IMR-90 (cell line): ENCODE measurements at regions not wholly inside any gene's neighbourhood (a gene's known extent, or its start where the extent isn't known, plus 50 kb on each side); places are given as distances from the start of the nearest gene placed in this dataset.

Source experiments
- ATAC-seq: fragments of 200-7000 bp; cut with Tn5 transposase; 2 replicates; pipeline ENCODE4 v1.9.1; 2020; ENCODE audit warnings: low read depth, mild to moderate bottlenecking, moderate library complexity
- BruUV-seq: library from RNA; stranded (reverse); fragments of 400-500 nt; replicated peaks from 2 replicates; lab custom pipeline; 2021; lab: Mats Ljungman, UMichigan
- CTCF ChIA-PET: fragments of 300-600 bp; formaldehyde crosslinking; extraction: SDS; loops from one replicate; lab custom pipeline; 2021; ENCODE audit warnings: antibody characterized with exemption; lab: Yijun Ruan, JAX
- POLR2A ChIA-PET: fragments of 300-600 bp; sonication (Branson Sonifier 250); formaldehyde crosslinking; loops from one replicate; lab custom pipeline; 2022; ENCODE audit warnings: antibody characterized with exemption; ENCODE audit not compliant: unreplicated experiment; lab: Charles Lee
- DNase-seq: peaks from one replicate; pipeline ENCODE4 v3.0.0; 2013
- H2AFZ ChIP-seq: replicated peaks from 2 replicates; pipeline ENCODE3; 2013; ENCODE audit warnings: low read length, mild to moderate bottlenecking; ENCODE audit not compliant: poor library complexity
- H2AK5ac ChIP-seq: 2 replicates; pipeline ENCODE4 v1.6.1; 2013; ENCODE audit warnings: low read depth, low read length, inconsistent platforms
- H2AK9ac ChIP-seq: replicated peaks from 2 replicates; pipeline ENCODE3; 2013; ENCODE audit warnings: mild to moderate bottlenecking, low read depth, low read length, moderate library complexity; ENCODE audit not compliant: poor library complexity
- H2BK120ac ChIP-seq: 2 replicates; pipeline ENCODE4 v1.6.1; 2013; ENCODE audit warnings: low read depth, low read length, inconsistent platforms
- H2BK15ac ChIP-seq: 3 replicates; pipeline ENCODE4 v1.6.1; 2013; ENCODE audit warnings: low read depth, low read length, inconsistent platforms
- H2BK20ac ChIP-seq: 2 replicates; pipeline ENCODE4 v1.6.1; 2013; ENCODE audit warnings: low read depth, mild to moderate bottlenecking, inconsistent platforms, low read length, moderate library complexity
- H2BK5ac ChIP-seq: 2 replicates; pipeline ENCODE4 v1.6.1; 2013; ENCODE audit warnings: mild to moderate bottlenecking, low read depth, low read length, inconsistent platforms; ENCODE audit not compliant: poor library complexity, severe bottlenecking
- H3K14ac ChIP-seq: replicated peaks from 2 replicates; pipeline ENCODE4 v1.6.1; 2013; ENCODE audit warnings: low read depth, low read length, inconsistent platforms
- H3K18ac ChIP-seq: 2 replicates; pipeline ENCODE4 v1.6.1; 2013; ENCODE audit warnings: low read depth, low read length, control low read depth
- H3K23ac ChIP-seq: 2 replicates; pipeline ENCODE4 v1.6.1; 2013; ENCODE audit warnings: low read depth, low read length, inconsistent platforms
- H3K27ac ChIP-seq: 2 replicates; pipeline ENCODE4 v1.5.1; 2013; ENCODE audit warnings: mild to moderate bottlenecking, control low read depth, low read length; ENCODE audit not compliant: insufficient read depth
- H3K27me3 ChIP-seq: 2 replicates; pipeline ENCODE4 v1.6.1; 2013; ENCODE audit warnings: low read length; ENCODE audit not compliant: control insufficient read depth, insufficient read depth
- H3K36me3 ChIP-seq: 2 replicates; pipeline ENCODE4 v1.6.1; 2013; ENCODE audit warnings: low read length, mixed read lengths; ENCODE audit not compliant: control insufficient read depth, insufficient read depth
- H3K4ac ChIP-seq: 2 replicates; pipeline ENCODE4 v1.6.1; 2013; ENCODE audit warnings: low read depth, low read length, inconsistent platforms
- H3K4me1 ChIP-seq: 2 replicates; pipeline ENCODE4 v1.6.1; 2013; ENCODE audit warnings: low read length, mixed read lengths; ENCODE audit not compliant: control insufficient read depth, insufficient read depth
- H3K4me2 ChIP-seq: 2 replicates; pipeline ENCODE4 v1.6.1; 2013; ENCODE audit warnings: low read depth, mild to moderate bottlenecking, control low read depth, low read length, moderate library complexity
- H3K4me3 ChIP-seq: 2 replicates; pipeline ENCODE4 v1.5.1; 2013; ENCODE audit warnings: low read depth, mild to moderate bottlenecking, control low read depth, low read length, moderate library complexity; ENCODE audit not compliant: insufficient read depth
- H3K56ac ChIP-seq: 2 replicates; pipeline ENCODE4 v1.6.1; 2013; ENCODE audit warnings: low read length, inconsistent platforms; ENCODE audit not compliant: insufficient read depth; ENCODE audit errors: extremely low read depth
- H3K79me1 ChIP-seq, 2 experiments: 2 replicates each; pipeline ENCODE4 v1.6.1; 2013; ENCODE audit warnings: low read length in 2 of 2, inconsistent platforms in 1 of 2, low read depth in 1 of 2
- H3K9ac ChIP-seq: 2 replicates; pipeline ENCODE4 v1.6.1; 2013; ENCODE audit warnings: low read depth, low read length, control low read depth
- H3K9me1 ChIP-seq: 2 replicates; pipeline ENCODE4 v1.6.1; 2013; ENCODE audit warnings: low read length, inconsistent platforms; ENCODE audit not compliant: insufficient read depth
- H3K9me3 ChIP-seq: 2 replicates; pipeline ENCODE4 v1.6.1; 2013; ENCODE audit warnings: low read length; ENCODE audit not compliant: control insufficient read depth, insufficient read depth
- H4K20me1 ChIP-seq: 2 replicates; pipeline ENCODE4 v1.6.1; 2013; ENCODE audit warnings: low read length, inconsistent platforms; ENCODE audit not compliant: insufficient read depth
- H4K5ac ChIP-seq: 2 replicates; pipeline ENCODE4 v1.6.1; 2013; ENCODE audit warnings: mild to moderate bottlenecking, low read depth, low read length, control low read depth
- H4K8ac ChIP-seq, 2 experiments: 2 replicates each; pipeline ENCODE4 v1.6.1; 2013; ENCODE audit warnings: low read depth in 2 of 2, low read length in 2 of 2, control low read depth in 1 of 2, inconsistent platforms in 1 of 2
- H4K91ac ChIP-seq: 2 replicates; pipeline ENCODE4 v1.6.1; 2013; ENCODE audit warnings: low read depth, low read length, inconsistent platforms; ENCODE audit not compliant: insufficient read depth
- BHLHE40 ChIP-seq: fragments of 150-350 bp; IDR thresholded peaks from 2 replicates; pipeline ENCODE4 v1.6.1; 2016; ENCODE audit warnings: mild to moderate bottlenecking, low read depth, low read length
- CEBPB ChIP-seq: IDR thresholded peaks from 2 replicates; pipeline ENCODE4 v1.6.1; 2012; ENCODE audit warnings: low read depth, low read length, improper control_type of control experiment
- CHD1 ChIP-seq: IDR thresholded peaks from 2 replicates; pipeline ENCODE4 v1.6.1; 2012; ENCODE audit warnings: low read depth, low read length, improper control_type of control experiment
- FOS ChIP-seq: fragments of 150-350 bp; IDR thresholded peaks from 2 replicates; pipeline ENCODE4 v1.6.1; 2016; ENCODE audit warnings: low read depth, low read length
- MAFK ChIP-seq: IDR thresholded peaks from 2 replicates; pipeline ENCODE4 v1.6.1; 2012; ENCODE audit warnings: low read depth, low read length, improper control_type of control experiment
- MAZ ChIP-seq: IDR thresholded peaks from 2 replicates; pipeline ENCODE4 v1.6.1; 2012; ENCODE audit warnings: low read depth, mild to moderate bottlenecking, low read length, improper control_type of control experiment, moderate library complexity, borderline replicate concordance
- MXI1 ChIP-seq: IDR thresholded peaks from 2 replicates; pipeline ENCODE4 v1.6.1; 2012; ENCODE audit warnings: low read depth, mild to moderate bottlenecking, low read length, moderate library complexity, borderline replicate concordance
- NFE2L2 ChIP-seq: fragments of 150-350 bp; IDR thresholded peaks from 2 replicates; pipeline ENCODE4 v1.6.1; 2016; ENCODE audit warnings: low read depth, mild to moderate bottlenecking, low read length
- POLR2A ChIP-seq: IDR thresholded peaks from 2 replicates; pipeline ENCODE4 v1.6.1; 2012; ENCODE audit warnings: mild to moderate bottlenecking, low read depth, low read length
- RAD21 ChIP-seq: IDR thresholded peaks from 2 replicates; pipeline ENCODE4 v1.6.1; 2012; ENCODE audit warnings: low read length, improper control_type of control experiment
- RCOR1 ChIP-seq: IDR thresholded peaks from 2 replicates; pipeline ENCODE4 v1.6.1; 2012; ENCODE audit warnings: mild to moderate bottlenecking, low read length, improper control_type of control experiment; ENCODE audit not compliant: insufficient replicate concordance
- RFX5 ChIP-seq: IDR thresholded peaks from 2 replicates; pipeline ENCODE4 v1.8.0; 2012; ENCODE audit warnings: low read depth, mild to moderate bottlenecking, low read length, moderate library complexity
- SMC3 ChIP-seq: fragments of 150-350 bp; IDR thresholded peaks from 2 replicates; pipeline ENCODE4 v1.6.1; 2016; ENCODE audit warnings: low read depth, mild to moderate bottlenecking, antibody characterized with exemption, low read length, moderate library complexity
- WGBS, 2 experiments: methylation state at CpG; one replicate each; pipeline versions ENCODE4 v1.1.5 to v1.1.7; 2013; ENCODE audit warnings: missing lambda C conversion rate in 2 of 2; ENCODE audit not compliant: insufficient read length in 1 of 2; ENCODE audit errors: extremely low coverage in 2 of 2; 5-methylcytosine and 5-hydroxymethylcytosine counted together
- dilution Hi-C: fragments of 300-500 bp; cut with HindIII; formaldehyde crosslinking; loops from one replicate; pipeline ENCODE4 v1.14.3; 2018; ENCODE audit warnings: low sequenced_read_pairs; ENCODE audit not compliant: unreplicated experiment
- in situ Hi-C: fragments of 300-500 bp; cut with MboI; formaldehyde crosslinking; loops from 3 replicates; pipeline ENCODE4 v1.14.3; 2019; ENCODE audit warnings: low sequenced_read_pairs, inconsistent platforms, mixed read lengths
- intact Hi-C: fragments of 100-400 bp; cut with micrococcal nuclease; formaldehyde crosslinking; loops from 2 replicates; pipeline ENCODE4 v1.10.0; 2022
- TF ChIP-seq, protein P1 (sequence below): fragments of 150-350 bp; IDR thresholded peaks from 2 replicates; pipeline ENCODE4 v1.6.1; 2016; ENCODE audit warnings: low read depth, mild to moderate bottlenecking, low read length, moderate library complexity, borderline replicate concordance
- TF ChIP-seq, protein P2 (sequence below): fragments of 150-350 bp; IDR thresholded peaks from 2 replicates; pipeline ENCODE4 v1.6.1; 2017; ENCODE audit warnings: mild to moderate bottlenecking, antibody characterized with exemption, low read length, low read depth
- TF ChIP-seq, protein P3 (sequence below): conservative IDR thresholded peaks from 2 replicates; pipeline ENCODE4 v1.5.1; 2012; ENCODE audit warnings: mild to moderate bottlenecking, low read depth, low read length, improper control_type of control experiment

DNA sequence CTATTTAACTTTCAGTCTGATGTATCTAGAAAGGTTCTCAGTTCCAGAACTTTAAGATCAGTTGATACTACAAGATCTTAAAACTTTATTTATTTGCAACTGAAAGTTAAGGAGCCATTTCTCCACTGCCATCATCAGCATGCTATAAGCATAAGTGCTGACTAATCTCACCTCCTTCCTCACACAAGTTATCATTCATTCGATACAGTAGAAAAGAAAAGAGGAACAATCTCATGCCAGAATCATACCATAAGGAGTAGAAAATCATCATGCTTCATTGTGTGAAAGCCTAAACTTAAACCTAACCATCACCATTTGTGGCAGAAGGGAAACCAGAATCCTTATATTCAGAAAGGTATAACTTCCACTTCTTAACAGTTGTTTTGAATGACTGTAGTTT, 176.6 kb upstream of the NRXN1 start:
- Histone ChIP-seq H4K5ac (no peak overlapping the region), H3K4me1 (no peaks in the 10 kb centered on the region), H4K91ac (no peak overlapping the region), H2BK120ac (no peak overlapping the region), H3K56ac (no peak overlapping the region), H3K36me3 (no peaks in the 10 kb centered on the region), H3K18ac (no peak overlapping the region), H3K23ac (no peak overlapping the region), H3K14ac (no peak overlapping the region), H3K4ac (no peak overlapping the region), H3K27me3 (no peaks in the 10 kb centered on the region), H2BK15ac (no peak overlapping the region), H4K20me1 (no peaks in the 10 kb centered on the region), H3K9ac (no peak overlapping the region), H2AK9ac (no peak overlapping the region), H4K8ac (no peak overlapping the region), H2AFZ (no peak overlapping the region), H2AK5ac (no peak overlapping the region), H2BK5ac (no peak overlapping the region), H3K79me1 (no peaks in the 10 kb centered on the region), H3K4me2 (no peak overlapping the region), H3K27ac (no peak overlapping the region), H3K9me3 (no peaks in the 10 kb centered on the region), H3K9me1 (no peaks in the 10 kb centered on the region), H2BK20ac (no peak overlapping the region), H3K4me3 (no peak overlapping the region)
- POLR2A ChIA-PET: no interaction called here
- BruUV-seq: no TSS peak
- peak; percentile 21 for DNase-seq
- no peak for ATAC-seq
- dilution Hi-C loops (no loop called here), intact Hi-C loops (no loop called here), in situ Hi-C loops (no loop called here)
- no peak for TF ChIP-seq RFX5
- TF ChIP-seq, protein P1, sequence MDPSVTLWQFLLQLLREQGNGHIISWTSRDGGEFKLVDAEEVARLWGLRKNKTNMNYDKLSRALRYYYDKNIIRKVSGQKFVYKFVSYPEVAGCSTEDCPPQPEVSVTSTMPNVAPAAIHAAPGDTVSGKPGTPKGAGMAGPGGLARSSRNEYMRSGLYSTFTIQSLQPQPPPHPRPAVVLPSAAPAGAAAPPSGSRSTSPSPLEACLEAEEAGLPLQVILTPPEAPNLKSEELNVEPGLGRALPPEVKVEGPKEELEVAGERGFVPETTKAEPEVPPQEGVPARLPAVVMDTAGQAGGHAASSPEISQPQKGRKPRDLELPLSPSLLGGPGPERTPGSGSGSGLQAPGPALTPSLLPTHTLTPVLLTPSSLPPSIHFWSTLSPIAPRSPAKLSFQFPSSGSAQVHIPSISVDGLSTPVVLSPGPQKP: no peak
- TF ChIP-seq MAFK: no peak
- TF ChIP-seq CHD1: no peak
- no peak for TF ChIP-seq RAD21
- TF ChIP-seq MAZ: no peak
- TF ChIP-seq, protein P2, sequence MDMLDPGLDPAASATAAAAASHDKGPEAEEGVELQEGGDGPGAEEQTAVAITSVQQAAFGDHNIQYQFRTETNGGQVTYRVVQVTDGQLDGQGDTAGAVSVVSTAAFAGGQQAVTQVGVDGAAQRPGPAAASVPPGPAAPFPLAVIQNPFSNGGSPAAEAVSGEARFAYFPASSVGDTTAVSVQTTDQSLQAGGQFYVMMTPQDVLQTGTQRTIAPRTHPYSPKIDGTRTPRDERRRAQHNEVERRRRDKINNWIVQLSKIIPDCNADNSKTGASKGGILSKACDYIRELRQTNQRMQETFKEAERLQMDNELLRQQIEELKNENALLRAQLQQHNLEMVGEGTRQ: no peak
- TF ChIP-seq SMC3: no peak
- TF ChIP-seq CEBPB: no peak
- TF ChIP-seq, protein P3, sequence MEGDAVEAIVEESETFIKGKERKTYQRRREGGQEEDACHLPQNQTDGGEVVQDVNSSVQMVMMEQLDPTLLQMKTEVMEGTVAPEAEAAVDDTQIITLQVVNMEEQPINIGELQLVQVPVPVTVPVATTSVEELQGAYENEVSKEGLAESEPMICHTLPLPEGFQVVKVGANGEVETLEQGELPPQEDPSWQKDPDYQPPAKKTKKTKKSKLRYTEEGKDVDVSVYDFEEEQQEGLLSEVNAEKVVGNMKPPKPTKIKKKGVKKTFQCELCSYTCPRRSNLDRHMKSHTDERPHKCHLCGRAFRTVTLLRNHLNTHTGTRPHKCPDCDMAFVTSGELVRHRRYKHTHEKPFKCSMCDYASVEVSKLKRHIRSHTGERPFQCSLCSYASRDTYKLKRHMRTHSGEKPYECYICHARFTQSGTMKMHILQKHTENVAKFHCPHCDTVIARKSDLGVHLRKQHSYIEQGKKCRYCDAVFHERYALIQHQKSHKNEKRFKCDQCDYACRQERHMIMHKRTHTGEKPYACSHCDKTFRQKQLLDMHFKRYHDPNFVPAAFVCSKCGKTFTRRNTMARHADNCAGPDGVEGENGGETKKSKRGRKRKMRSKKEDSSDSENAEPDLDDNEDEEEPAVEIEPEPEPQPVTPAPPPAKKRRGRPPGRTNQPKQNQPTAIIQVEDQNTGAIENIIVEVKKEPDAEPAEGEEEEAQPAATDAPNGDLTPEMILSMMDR: no peak
- TF ChIP-seq BHLHE40: no peak
- no peak for TF ChIP-seq RCOR1
- TF ChIP-seq MXI1: no peak
- TF ChIP-seq POLR2A: no peak
- no peak for TF ChIP-seq NFE2L2
- TF ChIP-seq FOS: no peak
- no CpG with 5 or more reads among the region's 1 CpG for WGBS, 2 experiments
- CTCF ChIA-PET: no interaction called here
